HuH-7.5 (cell line): ENCODE measurements at regions not wholly inside any gene's neighbourhood (a gene's known extent, or its start where the extent isn't known, plus 50 kb on each side); places are given as distances from the start of the nearest gene placed in this dataset.
"Not testable (repeated sequence)": the region's sequence is repeated elsewhere in the genome, so short reads cannot be mapped to it uniquely, and the experiment has no call there.

Source experiments
- DNase-seq: peaks from one replicate; pipeline ENCODE4 v3.0.0; 2011; ENCODE audit warnings: low spot score

GRCh38 chr16:29199626-29200025, 206.9 kb downstream of the NPIPB11 start:
- not testable (repeated sequence) for DNase-seq

GRCh38 chr16:29198731-29199521, 207.6 kb downstream of the NPIPB11 start:
- no peak for DNase-seq

- no peak for DNase-seq
Measured at GRCh38 chr16:29198231-29198630, 208.3 kb downstream of the NPIPB11 start.

- DNase-seq: not testable (repeated sequence)
Measured at GRCh38 chr16:29197494-29198100, 208.9 kb downstream of the NPIPB11 start.

- DNase-seq: not testable (repeated sequence)
Measured at GRCh38 chr16:29196746-29197145, 209.8 kb downstream of the NPIPB11 start.

- not testable (repeated sequence) for DNase-seq
Measured at GRCh38 chr16:29195116-29195872, 210.4 kb downstream of the LAT start.

- DNase-seq: not testable (repeated sequence)
Measured at GRCh38 chr16:29194185-29194844, 209.5 kb downstream of the LAT start.

GRCh38 chr16:29193634-29194033, 208.8 kb downstream of the LAT start:
- DNase-seq: not testable (repeated sequence)

- not testable (repeated sequence) for DNase-seq
Measured at GRCh38 chr16:29193248-29193574, 208.4 kb downstream of the LAT start.

GRCh38 chr16:29192329-29193247, 207.7 kb downstream of the LAT start:
- no peak for DNase-seq

- not testable (repeated sequence) for DNase-seq
Measured at GRCh38 chr16:29191636-29192180, 206.9 kb downstream of the LAT start.

- DNase-seq: not testable (repeated sequence)
Measured at GRCh38 chr16:29190553-29191431, 205.9 kb downstream of the LAT start.

GRCh38 chr16:29188806-29189205, 204.0 kb downstream of the LAT start:
- not testable (repeated sequence) for DNase-seq

- DNase-seq: not testable (repeated sequence)
Measured at GRCh38 chr16:29186306-29187220, 201.7 kb downstream of the LAT start.

GRCh38 chr16:29185872-29186271, 201.0 kb downstream of the LAT start:
- DNase-seq: not testable (repeated sequence)

- DNase-seq: not testable (repeated sequence)
Measured at GRCh38 chr16:29184738-29185438, 200.0 kb downstream of the LAT start.

- DNase-seq: not testable (repeated sequence)
Measured at GRCh38 chr16:29182940-29183868, 198.4 kb downstream of the LAT start.
